Thyroid gland (tissue), 4 donors: ENCODE measurements at regions not wholly inside any gene's neighbourhood (a gene's known extent, or its start where the extent isn't known, plus 50 kb on each side); places are given as distances from the start of the nearest gene placed in this dataset.
"Not testable (repeated sequence)": the region's sequence is repeated elsewhere in the genome, so short reads cannot be mapped to it uniquely, and the experiment has no call there.

Experiments
- POLR2A ChIP-seq, 2 donors: fragments of 450-650 bp; IDR thresholded peaks; one replicate each; pipeline ENCODE4 v1.6.1; 2017; ENCODE audit warnings: antibody characterized with exemption in 2 of 2, mild to moderate bottlenecking in 2 of 2, moderate library complexity in 1 of 2
- TF ChIP-seq, protein P1 (sequence below), 6 experiments: fragments of 200-600 bp in 3 of 6; fragments of 450-650 bp in 3 of 6; sonication (generic) in 3 of 6; IDR thresholded peaks; one replicate each; pipeline ENCODE4 v1.5.1; 2016 to 2019; ENCODE audit warnings: antibody characterized with exemption in 6 of 6, mild to moderate bottlenecking in 2 of 6, inconsistent platforms in 1 of 6, moderate library complexity in 1 of 6

DNA sequence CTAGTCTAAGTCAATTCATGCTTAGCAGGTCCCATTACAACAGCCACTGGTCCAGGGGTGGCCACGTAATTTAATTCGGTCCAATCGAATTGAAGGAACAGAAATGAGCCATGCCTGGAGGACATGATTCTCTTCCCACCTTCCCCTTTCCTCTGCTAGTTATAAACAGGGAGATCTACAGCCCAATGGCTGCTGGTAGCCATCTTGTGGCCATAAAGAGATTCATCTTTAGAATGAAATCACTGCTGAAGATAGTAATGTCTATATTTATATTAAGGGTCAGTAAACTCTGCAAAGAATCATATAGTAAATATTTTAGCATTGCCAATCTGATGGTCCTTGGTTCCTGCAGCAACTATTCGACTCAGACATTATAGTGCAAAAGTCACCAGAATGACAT lies 530.6 kb downstream of the TTLL7 start:
- TF ChIP-seq, protein P1, sequence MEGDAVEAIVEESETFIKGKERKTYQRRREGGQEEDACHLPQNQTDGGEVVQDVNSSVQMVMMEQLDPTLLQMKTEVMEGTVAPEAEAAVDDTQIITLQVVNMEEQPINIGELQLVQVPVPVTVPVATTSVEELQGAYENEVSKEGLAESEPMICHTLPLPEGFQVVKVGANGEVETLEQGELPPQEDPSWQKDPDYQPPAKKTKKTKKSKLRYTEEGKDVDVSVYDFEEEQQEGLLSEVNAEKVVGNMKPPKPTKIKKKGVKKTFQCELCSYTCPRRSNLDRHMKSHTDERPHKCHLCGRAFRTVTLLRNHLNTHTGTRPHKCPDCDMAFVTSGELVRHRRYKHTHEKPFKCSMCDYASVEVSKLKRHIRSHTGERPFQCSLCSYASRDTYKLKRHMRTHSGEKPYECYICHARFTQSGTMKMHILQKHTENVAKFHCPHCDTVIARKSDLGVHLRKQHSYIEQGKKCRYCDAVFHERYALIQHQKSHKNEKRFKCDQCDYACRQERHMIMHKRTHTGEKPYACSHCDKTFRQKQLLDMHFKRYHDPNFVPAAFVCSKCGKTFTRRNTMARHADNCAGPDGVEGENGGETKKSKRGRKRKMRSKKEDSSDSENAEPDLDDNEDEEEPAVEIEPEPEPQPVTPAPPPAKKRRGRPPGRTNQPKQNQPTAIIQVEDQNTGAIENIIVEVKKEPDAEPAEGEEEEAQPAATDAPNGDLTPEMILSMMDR (IDR thresholded peaks at IDR 0.05), result not testable (repeated sequence)
- not testable (repeated sequence) for TF ChIP-seq POLR2A (IDR thresholded peaks at IDR 0.05)
